H1 (cell line): ENCODE measurements at regions not wholly inside any gene's neighbourhood (a gene's known extent, or its start where the extent isn't known, plus 50 kb on each side); places are given as distances from the start of the nearest gene placed in this dataset.

Source experiments
- CTCF ChIA-PET: fragments of 300-600 bp; sonication (Branson Sonifier 250); formaldehyde crosslinking; loops from one replicate; lab custom pipeline; 2021; ENCODE audit not compliant: partially characterized antibody; lab: Charles Lee
- POLR2A ChIA-PET: fragments of 300-600 bp; sonication (Branson Sonifier 250); formaldehyde crosslinking; loops from one replicate; lab custom pipeline; 2021; ENCODE audit warnings: inconsistent platforms; ENCODE audit not compliant: partially characterized antibody; lab: Charles Lee
- DNase-seq, 2 experiments: peaks; one replicate each; pipeline versions ENCODE4 v3.0.0 to v3.0.0-alpha.2; 2010 to 2022; ENCODE audit warnings: low spot score in 2 of 2, low read depth in 1 of 2, mixed read lengths in 1 of 2
- FAIRE-seq: peaks from 2 replicates; lab custom pipeline; 2011; peaks lifted over from hg19 to GRCh38; lab: Jason Lieb, UNC
- H2AFZ ChIP-seq: 2 replicates; pipeline ENCODE4 v1.8.1; 2012; ENCODE audit warnings: low read length, inconsistent platforms
- H2AK5ac ChIP-seq: 2 replicates; pipeline ENCODE4 v1.6.1; 2013; ENCODE audit warnings: low read depth, low read length
- H2BK120ac ChIP-seq: replicated peaks from 2 replicates; pipeline ENCODE3; 2013; ENCODE audit warnings: low read depth, low read length, inconsistent platforms
- H2BK12ac ChIP-seq: 2 replicates; pipeline ENCODE4 v1.6.1; 2013; ENCODE audit warnings: low read depth, low read length
- H2BK15ac ChIP-seq: 2 replicates; pipeline ENCODE4 v1.6.1; 2013; ENCODE audit warnings: low read length
- H2BK20ac ChIP-seq: 2 replicates; pipeline ENCODE4 v1.6.1; 2013; ENCODE audit warnings: low read length
- H2BK5ac ChIP-seq: 2 replicates; pipeline ENCODE4 v1.6.1; 2013; ENCODE audit warnings: low read depth, low read length
- H3K14ac ChIP-seq: 2 replicates; pipeline ENCODE4 v1.6.1; 2013; ENCODE audit warnings: inconsistent platforms; ENCODE audit not compliant: insufficient read length
- H3K18ac ChIP-seq: 2 replicates; pipeline ENCODE4 v1.6.1; 2013; ENCODE audit warnings: low read length; ENCODE audit errors: extremely low read depth
- H3K23ac ChIP-seq: 2 replicates; pipeline ENCODE4 v1.6.1; 2013; ENCODE audit warnings: inconsistent platforms; ENCODE audit not compliant: insufficient read length
- H3K23me2 ChIP-seq: 2 replicates; pipeline ENCODE4 v1.6.1; 2013; ENCODE audit warnings: low read depth, low read length
- H3K27ac ChIP-seq: 2 replicates; pipeline ENCODE4 v1.6.1; 2011; ENCODE audit warnings: low read depth, low read length, inconsistent platforms
- H3K27me3 ChIP-seq, 4 experiments: replicated peaks in 1 of 4; 1 replicate in 1 of 4; 2 replicates in 3 of 4; pipeline versions ENCODE4 v1.6.1 to v1.8.1; 2011 to 2013; ENCODE audit warnings: low read length in 3 of 4, mild to moderate bottlenecking in 3 of 4, inconsistent platforms in 2 of 4, mixed read lengths in 2 of 4, moderate library complexity in 1 of 4; ENCODE audit not compliant: control insufficient read depth in 3 of 4, insufficient read depth in 3 of 4; ENCODE audit errors: extremely low read depth in 1 of 4
- H3K36me3 ChIP-seq, 4 experiments: 2 replicates each; pipeline versions ENCODE4 v1.6.1 to v1.8.1; 2011 to 2013; ENCODE audit warnings: mild to moderate bottlenecking in 4 of 4, low read length in 3 of 4, moderate library complexity in 2 of 4, control low read depth in 1 of 4, inconsistent platforms in 1 of 4; ENCODE audit not compliant: insufficient read depth in 4 of 4, control insufficient read depth in 2 of 4
- H3K4ac ChIP-seq: replicated peaks from 2 replicates; pipeline ENCODE3; 2013; ENCODE audit warnings: low read length, low read depth, mixed read lengths, inconsistent platforms; ENCODE audit not compliant: insufficient read length
- H3K4me1 ChIP-seq, 4 experiments: replicated peaks in 1 of 4; 1 replicate in 1 of 4; 2 replicates in 3 of 4; pipeline versions ENCODE4 v1.6.1 to v1.8.1; 2011 to 2013; ENCODE audit warnings: low read length in 3 of 4, inconsistent platforms in 2 of 4, mixed read lengths in 1 of 4; ENCODE audit not compliant: insufficient read depth in 4 of 4, control insufficient read depth in 3 of 4
- H3K4me2 ChIP-seq, 2 experiments: 2 replicates each; pipeline versions ENCODE4 v1.6.1 to v1.8.1; 2011 to 2013; ENCODE audit warnings: low read depth in 2 of 2, low read length in 2 of 2, control low read depth in 1 of 2, inconsistent platforms in 1 of 2, mild to moderate bottlenecking in 1 of 2; ENCODE audit not compliant: insufficient read depth in 1 of 2
- H3K4me3 ChIP-seq, 4 experiments: fragments of 200-600, 300-600 bp in 1 of 4; sonication (generic), shearing (Covaris generic), sonication (Bioruptor Twin) in 1 of 4; 2 replicates each; pipeline versions ENCODE4 v1.5.1 to v1.8.1; 2011 to 2016; ENCODE audit warnings: low read length in 4 of 4, low read depth in 3 of 4, control low read depth in 2 of 4, inconsistent platforms in 2 of 4, mild to moderate bottlenecking in 2 of 4, mixed read lengths in 1 of 4, moderate library complexity in 1 of 4; ENCODE audit not compliant: insufficient read depth in 2 of 4; ENCODE audit errors: extremely low read depth in 1 of 4
- H3K56ac ChIP-seq: replicated peaks from 2 replicates; pipeline ENCODE3; 2013; ENCODE audit warnings: low read depth, mild to moderate bottlenecking, mixed read lengths, low read length, inconsistent platforms; ENCODE audit not compliant: insufficient read length
- H3K79me1 ChIP-seq: 2 replicates; pipeline ENCODE4 v1.6.1; 2013; ENCODE audit warnings: low read depth, low read length, control low read depth
- H3K79me2 ChIP-seq, 2 experiments: 2 replicates each; pipeline versions ENCODE4 v1.6.1 to v1.8.1; 2012 to 2013; ENCODE audit warnings: low read length in 2 of 2, mild to moderate bottlenecking in 2 of 2, inconsistent platforms in 1 of 2; ENCODE audit not compliant: insufficient read depth in 2 of 2, control insufficient read depth in 1 of 2
- H3K9ac ChIP-seq, 4 experiments: replicated peaks in 1 of 4; 1 replicate in 1 of 4; 2 replicates in 3 of 4; pipeline versions ENCODE4 v1.6.1 to v1.8.1; 2011 to 2013; ENCODE audit warnings: low read depth in 3 of 4, low read length in 3 of 4, control low read depth in 2 of 4, mild to moderate bottlenecking in 2 of 4, moderate library complexity in 2 of 4, inconsistent platforms in 1 of 4; ENCODE audit errors: extremely low read depth in 1 of 4
- H3K9me3 ChIP-seq, 2 experiments: 2 replicates each; pipeline versions ENCODE4 v1.6.1 to v1.8.1; 2012 to 2013; ENCODE audit warnings: mild to moderate bottlenecking in 2 of 2, moderate library complexity in 2 of 2, control low read depth in 1 of 2, inconsistent platforms in 1 of 2, low read depth in 1 of 2, low read length in 1 of 2, mixed read lengths in 1 of 2; ENCODE audit not compliant: insufficient read depth in 2 of 2
- H4K20me1 ChIP-seq, 2 experiments: replicated peaks in 1 of 2; 2 replicates each; pipeline versions ENCODE3 to v1.8.1; 2011 to 2013; ENCODE audit warnings: inconsistent platforms in 2 of 2, low read length in 2 of 2, mild to moderate bottlenecking in 1 of 2; ENCODE audit not compliant: insufficient read depth in 2 of 2, control insufficient read depth in 1 of 2
- H4K5ac ChIP-seq: 2 replicates; pipeline ENCODE4 v1.6.1; 2013; ENCODE audit warnings: low read length, low read depth, mixed read lengths, inconsistent platforms; ENCODE audit not compliant: insufficient read length
- H4K8ac ChIP-seq: 2 replicates; pipeline ENCODE4 v1.8.0; 2013; ENCODE audit warnings: mild to moderate bottlenecking, moderate library complexity, low read length, inconsistent platforms; ENCODE audit not compliant: insufficient read depth; ENCODE audit errors: extremely low read depth
- H4K91ac ChIP-seq: replicated peaks from 2 replicates; pipeline ENCODE3; 2013; ENCODE audit warnings: low read length, mixed read lengths, inconsistent platforms; ENCODE audit not compliant: insufficient read length
- CHD1 ChIP-seq: IDR thresholded peaks from 2 replicates; pipeline ENCODE4 v1.6.1; 2012; ENCODE audit warnings: low read depth, low read length, improper control_type of control experiment
- RBBP5 ChIP-seq: IDR thresholded peaks from 2 replicates; pipeline ENCODE4 v1.7.1; 2012; ENCODE audit warnings: low read depth, mild to moderate bottlenecking, inconsistent platforms, low read length, moderate library complexity, borderline replicate concordance
- TBP ChIP-seq: IDR thresholded peaks from 2 replicates; pipeline ENCODE4 v1.6.1; 2011; ENCODE audit warnings: low read depth, low read length, improper control_type of control experiment
- WGBS, 2 experiments: shearing (Covaris generic) in 1 of 2; methylation state at CpG; one replicate each; pipeline versions ENCODE4 v1.1.6 to v1.1.7; 2013 to 2015; ENCODE audit warnings: low lambda C conversion rate in 2 of 2, mixed read lengths in 2 of 2, inconsistent platforms in 1 of 2, low coverage in 1 of 2, missing lambda C conversion rate in 1 of 2; ENCODE audit not compliant: insufficient replicate concordance in 2 of 2, insufficient coverage in 1 of 2, insufficient read length in 1 of 2; ENCODE audit errors: extremely low coverage in 1 of 2, missing lambda C conversion rate in 1 of 2; 5-methylcytosine and 5-hydroxymethylcytosine counted together
- TF ChIP-seq, protein P1 (sequence below): IDR thresholded peaks from 2 replicates; pipeline ENCODE4 v1.6.1; 2011; ENCODE audit warnings: low read depth, mild to moderate bottlenecking, low read length; ENCODE audit not compliant: insufficient read depth

GRCh38 chr5:135181653-135182052, 147.6 kb upstream of the PITX1 start:
- Histone ChIP-seq H3K4me2 (no peak overlapping the region), H3K27me3 (no peaks in the 10 kb centered on the region), H3K56ac (no peak overlapping the region), H2BK20ac (no peak overlapping the region), H2AFZ (no peak overlapping the region), H4K91ac (no peak overlapping the region), H3K27ac (no peak overlapping the region), H3K23me2 (no peaks in the 10 kb centered on the region), H3K4me1 (peaks cover 0 to 7% (median 3%) of the 10 kb centered on the region in 4 experiments; a peak in 5 of 7 replicates), H3K18ac (no peak overlapping the region), H3K14ac (no peak overlapping the region), H4K20me1 (no peaks in the 10 kb centered on the region), H3K4ac (no peak overlapping the region), H3K79me1 (no peaks in the 10 kb centered on the region), H3K79me2 (no peaks in the 10 kb centered on the region), H3K4me3 (no peak overlapping the region), H3K9me3 (no peaks in the 10 kb centered on the region), H2AK5ac (no peak overlapping the region), H2BK15ac (no peak overlapping the region), H4K8ac (no peak overlapping the region), H3K9ac (no peak overlapping the region), H4K5ac (no peak overlapping the region), H2BK12ac (no peak overlapping the region), H2BK5ac (no peak overlapping the region), H3K36me3 (no peaks in the 10 kb centered on the region), H3K23ac (no peak overlapping the region), H2BK120ac (no peak overlapping the region)
- WGBS, 2 experiments: 96% methylated on average over 3 of the region's 3 CpGs; no CpG with 5 or more reads in 1 of the 2 experiments
- DNase-seq: no peak
- no peak for FAIRE-seq
- ChIA-PET POLR2A (no interaction called here), CTCF (interaction anchor here (0.7 to 4.1 kb wide), 16 partner anchors 8 to 297 kb away, joined by 3 to 25 read pairs (median 4); no protein-coding TSS in a partner anchor)
- TF ChIP-seq TBP (no peak), RBBP5 (no peak), CHD1 (no peak)
- TF ChIP-seq, protein P1, sequence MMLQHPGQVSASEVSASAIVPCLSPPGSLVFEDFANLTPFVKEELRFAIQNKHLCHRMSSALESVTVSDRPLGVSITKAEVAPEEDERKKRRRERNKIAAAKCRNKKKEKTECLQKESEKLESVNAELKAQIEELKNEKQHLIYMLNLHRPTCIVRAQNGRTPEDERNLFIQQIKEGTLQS: no peak
